Sigmoid colon (tissue), 6 donors: ENCODE measurements at regions not wholly inside any gene's neighbourhood (a gene's known extent, or its start where the extent isn't known, plus 50 kb on each side); places are given as distances from the start of the nearest gene placed in this dataset.

Experiments used
- DNase-seq: peaks from one replicate; pipeline ENCODE4 v3.0.0-alpha.2; 2019
- H3K27ac ChIP-seq, 4 donors: fragments of 200-600 bp; sonication (generic); one replicate each; pipeline ENCODE4 v1.5.1; 2016 to 2019; ENCODE audit warnings: mild to moderate bottlenecking in 1 of 4
- H3K27me3 ChIP-seq, 3 donors: fragments of 200-600 bp; sonication (generic); one replicate each; pipeline ENCODE4 v1.5.1; 2019; ENCODE audit warnings: mild to moderate bottlenecking in 1 of 3
- H3K36me3 ChIP-seq, 4 donors: fragments of 200-600 bp; sonication (generic); one replicate each; pipeline ENCODE4 v1.5.1; 2016 to 2019
- H3K4me1 ChIP-seq, 4 donors: fragments of 200-600 bp; sonication (generic); one replicate each; pipeline ENCODE4 v1.5.1; 2017 to 2019
- H3K4me3 ChIP-seq, 4 donors: fragments of 200-600 bp; sonication (generic); one replicate each; pipeline ENCODE4 v1.5.1; 2017 to 2019; ENCODE audit warnings: mild to moderate bottlenecking in 2 of 4, moderate library complexity in 1 of 4
- H3K9me3 ChIP-seq, 4 donors: fragments of 200-600 bp in 3 of 4; sonication (generic) in 3 of 4; one replicate each; pipeline versions ENCODE4 v1.5.1 to v1.6.1; 2013 to 2019
- CTCF ChIP-seq, 4 experiments: fragments of 450-650 bp in 3 of 4; fragments of 200-600 bp in 1 of 4; IDR thresholded peaks; one replicate each; pipeline ENCODE4 v1.5.1; 2016 to 2019; ENCODE audit warnings: antibody characterized with exemption in 4 of 4, mild to moderate bottlenecking in 3 of 4, moderate library complexity in 2 of 4
- EP300 ChIP-seq, 4 donors: sonication (generic); formaldehyde crosslinking; IDR thresholded peaks; one replicate each; pipeline ENCODE4 v1.6.1; 2017; ENCODE audit warnings: antibody characterized with exemption in 4 of 4
- POLR2A ChIP-seq, 2 donors: fragments of 450-650 bp; IDR thresholded peaks; one replicate each; pipeline ENCODE4 v1.6.1; 2016; ENCODE audit warnings: antibody characterized with exemption in 2 of 2, mild to moderate bottlenecking in 2 of 2, moderate library complexity in 2 of 2
- POLR2AphosphoS5 ChIP-seq, 4 donors: sonication (generic); formaldehyde crosslinking; IDR thresholded peaks; one replicate each; pipeline ENCODE4 v1.6.1; 2017; ENCODE audit warnings: antibody characterized with exemption in 4 of 4
- WGBS, 2 donors: extraction: QIAGEN DNeasy Blood & Tissue Kit; methylation state at CpG; one replicate each; pipeline ENCODE4 v1.1.7; 2013; 5-methylcytosine and 5-hydroxymethylcytosine counted together
- intact Hi-C: fragments of 100-400 bp; cut with DNase I; formaldehyde crosslinking; loops from one replicate; pipeline ENCODE4 v1.15.1; 2023
- donor health status: healthy with polysubstance abuse.
- donor health status: healthy.

- H3K4me3 ChIP-seq = no peak overlapping the region
- no peak for DNase-seq
- WGBS, 2 donors = 76 to 84% methylated on average over 1 of the region's 1 CpG
- no peaks in the 10 kb centered on the region for H3K27me3 ChIP-seq
- H3K4me1 ChIP-seq = no peaks in the 10 kb centered on the region
- no peaks in the 10 kb centered on the region for H3K9me3 ChIP-seq
- H3K36me3 ChIP-seq = no peaks in the 10 kb centered on the region
- intact Hi-C loops = no loop called here
- no peak for TF ChIP-seq POLR2A (IDR thresholded peaks at IDR 0.05)
- no peak for TF ChIP-seq CTCF (IDR thresholded peaks at IDR 0.05)
- TF ChIP-seq POLR2AphosphoS5 (IDR thresholded peaks at IDR 0.05) = no peak
- TF ChIP-seq EP300 (IDR thresholded peaks at IDR 0.05) = no peak
- no peak overlapping the region for H3K27ac ChIP-seq
Measured at GRCh38 chr9:75798505-75798904, 92.0 kb upstream of the PCSK5 start.

- Histone ChIP-seq H3K9me3 (no peaks in the 10 kb centered on the region), H3K27ac (no peak overlapping the region), H3K4me1 (no peaks in the 10 kb centered on the region), H3K4me3 (no peak overlapping the region), H3K27me3 (no peaks in the 10 kb centered on the region), H3K36me3 (no peaks in the 10 kb centered on the region)
- TF ChIP-seq EP300 (IDR thresholded peaks at IDR 0.05) (no peak), POLR2A (IDR thresholded peaks at IDR 0.05) (no peak), POLR2AphosphoS5 (IDR thresholded peaks at IDR 0.05) (no peak), CTCF (IDR thresholded peaks at IDR 0.05) (no peak)
- intact Hi-C loops = no loop called here
- no peak for DNase-seq
Measured at GRCh38 chr9:75803130-75803529, 87.3 kb upstream of the PCSK5 start.

- 91 to 94% methylated on average over 2 of the region's 2 CpGs for WGBS, 2 donors
- intact Hi-C loops = no loop called here
- Histone ChIP-seq H3K4me3 (no peak overlapping the region), H3K36me3 (no peaks in the 10 kb centered on the region), H3K4me1 (no peaks in the 10 kb centered on the region), H3K9me3 (peaks cover 0 to 14% (median 3%) of the 10 kb centered on the region in 4 donors), H3K27me3 (no peaks in the 10 kb centered on the region), H3K27ac (no peak overlapping the region)
- TF ChIP-seq POLR2A (IDR thresholded peaks at IDR 0.05) = no peak
- no peak for TF ChIP-seq POLR2AphosphoS5 (IDR thresholded peaks at IDR 0.05)
- TF ChIP-seq CTCF (IDR thresholded peaks at IDR 0.05) = no peak
- TF ChIP-seq EP300 (IDR thresholded peaks at IDR 0.05) = no peak
- no peak for DNase-seq
Measured at GRCh38 chr9:75810063-75810462, 80.4 kb upstream of the PCSK5 start.

- Histone ChIP-seq H3K4me3 (no peak overlapping the region), H3K27ac (no peak overlapping the region), H3K36me3 (no peaks in the 10 kb centered on the region), H3K9me3 (peaks cover 0 to 14% (median 3%) of the 10 kb centered on the region in 4 donors), H3K4me1 (no peaks in the 10 kb centered on the region), H3K27me3 (no peaks in the 10 kb centered on the region)
- no peak for DNase-seq
- intact Hi-C loops = no loop called here
- TF ChIP-seq CTCF (IDR thresholded peaks at IDR 0.05) = no peak
- no peak for TF ChIP-seq POLR2A (IDR thresholded peaks at IDR 0.05)
- TF ChIP-seq POLR2AphosphoS5 (IDR thresholded peaks at IDR 0.05) = no peak
- TF ChIP-seq EP300 (IDR thresholded peaks at IDR 0.05) = no peak
Measured at GRCh38 chr9:75811692-75812091, 78.8 kb upstream of the PCSK5 start.

GRCh38 chr9:75812141-75812540, 78.3 kb upstream of the PCSK5 start:
- no peak overlapping the region for H3K27ac ChIP-seq
- TF ChIP-seq EP300 (IDR thresholded peaks at IDR 0.05) = no peak
- TF ChIP-seq CTCF (IDR thresholded peaks at IDR 0.05) = no peak
- no peak for TF ChIP-seq POLR2A (IDR thresholded peaks at IDR 0.05)
- TF ChIP-seq POLR2AphosphoS5 (IDR thresholded peaks at IDR 0.05) = no peak
- intact Hi-C loops = no loop called here
- H3K9me3 ChIP-seq = peaks cover 0 to 14% (median 3%) of the 10 kb centered on the region in 4 donors
- DNase-seq = no peak
- no peaks in the 10 kb centered on the region for H3K36me3 ChIP-seq
- 79 to 84% methylated on average over 2 of the region's 2 CpGs for WGBS, 2 donors
- no peak overlapping the region for H3K4me3 ChIP-seq
- no peaks in the 10 kb centered on the region for H3K4me1 ChIP-seq
- no peaks in the 10 kb centered on the region for H3K27me3 ChIP-seq
